Prostate gland (tissue), 2 donors: ENCODE measurements at regions not wholly inside any gene's neighbourhood (a gene's known extent, or its start where the extent isn't known, plus 50 kb on each side); places are given as distances from the start of the nearest gene placed in this dataset.

Experiments
- POLR2A ChIP-seq: fragments of 450-650 bp; IDR thresholded peaks from one replicate; pipeline ENCODE4 v1.6.1; 2016; ENCODE audit warnings: antibody characterized with exemption, mild to moderate bottlenecking
- TF ChIP-seq, protein P1 (sequence below), 4 experiments: fragments of 200-600 bp in 2 of 4; fragments of 450-650 bp in 2 of 4; sonication (generic) in 2 of 4; IDR thresholded peaks; 1 replicate in 3 of 4; 2 replicates in 1 of 4; pipeline ENCODE4 v1.5.1; 2016 to 2019; ENCODE audit warnings: antibody characterized with exemption in 4 of 4, mild to moderate bottlenecking in 2 of 4, moderate library complexity in 2 of 4

DNA sequence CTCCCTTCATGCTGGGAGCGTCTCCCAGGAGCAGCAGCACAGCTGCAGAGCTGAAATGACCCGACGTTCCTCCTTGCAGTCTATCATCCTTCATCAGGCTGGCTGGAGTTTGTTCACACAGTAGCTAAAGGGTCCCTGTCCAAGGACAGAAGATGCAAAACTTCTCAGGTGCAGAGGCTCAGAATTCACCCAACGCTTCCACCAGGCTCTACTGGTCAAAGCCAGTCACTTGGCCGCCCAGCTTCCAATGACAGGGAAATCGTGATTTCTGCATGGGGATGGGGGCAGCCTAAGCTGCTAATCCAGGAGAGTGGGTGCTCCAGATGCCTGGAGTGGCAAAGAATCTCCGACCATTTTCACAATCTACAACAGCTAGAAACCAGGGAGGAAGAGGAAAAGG, 97.0 kb upstream of the SALL3 start:
- TF ChIP-seq POLR2A: no peak
- TF ChIP-seq, protein P1, sequence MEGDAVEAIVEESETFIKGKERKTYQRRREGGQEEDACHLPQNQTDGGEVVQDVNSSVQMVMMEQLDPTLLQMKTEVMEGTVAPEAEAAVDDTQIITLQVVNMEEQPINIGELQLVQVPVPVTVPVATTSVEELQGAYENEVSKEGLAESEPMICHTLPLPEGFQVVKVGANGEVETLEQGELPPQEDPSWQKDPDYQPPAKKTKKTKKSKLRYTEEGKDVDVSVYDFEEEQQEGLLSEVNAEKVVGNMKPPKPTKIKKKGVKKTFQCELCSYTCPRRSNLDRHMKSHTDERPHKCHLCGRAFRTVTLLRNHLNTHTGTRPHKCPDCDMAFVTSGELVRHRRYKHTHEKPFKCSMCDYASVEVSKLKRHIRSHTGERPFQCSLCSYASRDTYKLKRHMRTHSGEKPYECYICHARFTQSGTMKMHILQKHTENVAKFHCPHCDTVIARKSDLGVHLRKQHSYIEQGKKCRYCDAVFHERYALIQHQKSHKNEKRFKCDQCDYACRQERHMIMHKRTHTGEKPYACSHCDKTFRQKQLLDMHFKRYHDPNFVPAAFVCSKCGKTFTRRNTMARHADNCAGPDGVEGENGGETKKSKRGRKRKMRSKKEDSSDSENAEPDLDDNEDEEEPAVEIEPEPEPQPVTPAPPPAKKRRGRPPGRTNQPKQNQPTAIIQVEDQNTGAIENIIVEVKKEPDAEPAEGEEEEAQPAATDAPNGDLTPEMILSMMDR (IDR thresholded peaks at IDR 0.05): no peak
